OCI-LY1 (cell line): ENCODE measurements at regions not wholly inside any gene's neighbourhood (a gene's known extent, or its start where the extent isn't known, plus 50 kb on each side); places are given as distances from the start of the nearest gene placed in this dataset.

ENCODE experiments used
- H2AFZ ChIP-seq: fragments of 200-600 bp; sonication (generic), shearing (Covaris generic); 2 replicates; pipeline ENCODE4 v1.6.0; 2014; ENCODE audit warnings: antibody characterized with exemption, mild to moderate bottlenecking, low read length
- H3F3A ChIP-seq: fragments of 200-600 bp; sonication (generic), shearing (Covaris generic); 2 replicates; pipeline ENCODE4 v1.6.0; 2014; ENCODE audit warnings: mild to moderate bottlenecking, antibody characterized with exemption, low read length, moderate library complexity; ENCODE audit not compliant: insufficient read depth
- H3K27ac ChIP-seq: fragments of 200-600 bp; sonication (generic); 2 replicates; pipeline ENCODE4 v1.5.1; 2014; ENCODE audit warnings: low read length, mixed run types, mild to moderate bottlenecking, low read depth; ENCODE audit not compliant: poor library complexity, severe bottlenecking
- H3K27me3 ChIP-seq: fragments of 200-600 bp; sonication (generic); 2 replicates; pipeline ENCODE4 v1.6.0; 2014; ENCODE audit warnings: antibody characterized with exemption, mild to moderate bottlenecking, low read length, moderate library complexity; ENCODE audit not compliant: insufficient read depth
- H3K36me3 ChIP-seq: fragments of 200-600 bp; sonication (generic); 2 replicates; pipeline ENCODE4 v1.6.1; 2014; ENCODE audit warnings: mild to moderate bottlenecking, antibody characterized with exemption, low read length, moderate library complexity, mixed read lengths; ENCODE audit not compliant: insufficient read depth
- H3K4me1 ChIP-seq: fragments of 200-600 bp; sonication (generic); 2 replicates; pipeline ENCODE4 v1.5.1; 2014; ENCODE audit warnings: mild to moderate bottlenecking, low read length, moderate library complexity; ENCODE audit not compliant: insufficient read depth, severe bottlenecking
- H3K4me2 ChIP-seq: fragments of 200-600 bp; sonication (generic), shearing (Covaris generic); 2 replicates; pipeline ENCODE4 v1.6.1; 2014; ENCODE audit warnings: low read length
- H3K4me3 ChIP-seq: fragments of 200-600 bp; sonication (generic); 2 replicates; pipeline ENCODE4 v1.5.1; 2014; ENCODE audit warnings: low read length, low read depth, mild to moderate bottlenecking, mixed read lengths; ENCODE audit not compliant: poor library complexity, severe bottlenecking
- H3K79me2 ChIP-seq: fragments of 200-600 bp; shearing (Covaris generic); 2 replicates; pipeline ENCODE4 v1.6.1; 2016; ENCODE audit warnings: mixed run types, low read length, mixed read lengths; ENCODE audit not compliant: insufficient read depth
- H3K9ac ChIP-seq: fragments of 200-600 bp; sonication (generic), shearing (Covaris generic); 2 replicates; pipeline ENCODE4 v1.6.1; 2014; ENCODE audit warnings: mild to moderate bottlenecking, low read length, mixed read lengths
- H3K9me2 ChIP-seq: fragments of 200-600 bp; sonication (generic), shearing (Covaris generic); 2 replicates; pipeline ENCODE4 v1.6.1; 2014; ENCODE audit warnings: low read depth, mild to moderate bottlenecking, low read length, mixed read lengths
- H3K9me3 ChIP-seq: fragments of 200-600 bp; shearing (Covaris generic); 2 replicates; pipeline ENCODE4 v1.6.1; 2014; ENCODE audit warnings: low read length, mixed read lengths
- H4K20me1 ChIP-seq: fragments of 200-600 bp; sonication (generic), shearing (Covaris generic); 2 replicates; pipeline ENCODE4 v1.6.0; 2016; ENCODE audit warnings: mild to moderate bottlenecking, low read length; ENCODE audit not compliant: insufficient read depth
- EZH2 ChIP-seq: fragments of 200-600 bp; sonication (generic), shearing (Covaris generic); IDR thresholded peaks from 2 replicates; pipeline ENCODE4 v1.8.0; 2017; ENCODE audit warnings: borderline replicate concordance, mixed run types, mild to moderate bottlenecking, antibody characterized with exemption, low read length, moderate library complexity, mixed read lengths
- TF ChIP-seq, protein P1 (sequence below): fragments of 200-600 bp; sonication (generic), shearing (Covaris generic); IDR thresholded peaks from 2 replicates; pipeline ENCODE4 v1.5.1; 2017; ENCODE audit warnings: mild to moderate bottlenecking, antibody characterized with exemption, low read length, moderate library complexity, mixed read lengths

- H3K4me3 ChIP-seq, result no peak overlapping the region
- TF ChIP-seq EZH2, result no peak
- TF ChIP-seq, protein P1, sequence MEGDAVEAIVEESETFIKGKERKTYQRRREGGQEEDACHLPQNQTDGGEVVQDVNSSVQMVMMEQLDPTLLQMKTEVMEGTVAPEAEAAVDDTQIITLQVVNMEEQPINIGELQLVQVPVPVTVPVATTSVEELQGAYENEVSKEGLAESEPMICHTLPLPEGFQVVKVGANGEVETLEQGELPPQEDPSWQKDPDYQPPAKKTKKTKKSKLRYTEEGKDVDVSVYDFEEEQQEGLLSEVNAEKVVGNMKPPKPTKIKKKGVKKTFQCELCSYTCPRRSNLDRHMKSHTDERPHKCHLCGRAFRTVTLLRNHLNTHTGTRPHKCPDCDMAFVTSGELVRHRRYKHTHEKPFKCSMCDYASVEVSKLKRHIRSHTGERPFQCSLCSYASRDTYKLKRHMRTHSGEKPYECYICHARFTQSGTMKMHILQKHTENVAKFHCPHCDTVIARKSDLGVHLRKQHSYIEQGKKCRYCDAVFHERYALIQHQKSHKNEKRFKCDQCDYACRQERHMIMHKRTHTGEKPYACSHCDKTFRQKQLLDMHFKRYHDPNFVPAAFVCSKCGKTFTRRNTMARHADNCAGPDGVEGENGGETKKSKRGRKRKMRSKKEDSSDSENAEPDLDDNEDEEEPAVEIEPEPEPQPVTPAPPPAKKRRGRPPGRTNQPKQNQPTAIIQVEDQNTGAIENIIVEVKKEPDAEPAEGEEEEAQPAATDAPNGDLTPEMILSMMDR, result no peak
- no peaks in the 10 kb centered on the region for H3K9me2 ChIP-seq
- no peaks in the 10 kb centered on the region for H3K79me2 ChIP-seq
- no peaks in the 10 kb centered on the region for H3K36me3 ChIP-seq
- H3K9ac ChIP-seq, result no peak overlapping the region
- H3K4me2 ChIP-seq, result no peak overlapping the region
- no peak overlapping the region for H2AFZ ChIP-seq
- no peaks in the 10 kb centered on the region for H3K27me3 ChIP-seq
- H3K4me1 ChIP-seq, result no peaks in the 10 kb centered on the region
- H4K20me1 ChIP-seq, result no peaks in the 10 kb centered on the region
- no peaks in the 10 kb centered on the region for H3F3A ChIP-seq
- H3K9me3 ChIP-seq, result no peaks in the 10 kb centered on the region
- H3K27ac ChIP-seq, result no peak overlapping the region
Measured at GRCh38 chr7:41489885-41490284, 213.0 kb downstream of the INHBA start.

DNA sequence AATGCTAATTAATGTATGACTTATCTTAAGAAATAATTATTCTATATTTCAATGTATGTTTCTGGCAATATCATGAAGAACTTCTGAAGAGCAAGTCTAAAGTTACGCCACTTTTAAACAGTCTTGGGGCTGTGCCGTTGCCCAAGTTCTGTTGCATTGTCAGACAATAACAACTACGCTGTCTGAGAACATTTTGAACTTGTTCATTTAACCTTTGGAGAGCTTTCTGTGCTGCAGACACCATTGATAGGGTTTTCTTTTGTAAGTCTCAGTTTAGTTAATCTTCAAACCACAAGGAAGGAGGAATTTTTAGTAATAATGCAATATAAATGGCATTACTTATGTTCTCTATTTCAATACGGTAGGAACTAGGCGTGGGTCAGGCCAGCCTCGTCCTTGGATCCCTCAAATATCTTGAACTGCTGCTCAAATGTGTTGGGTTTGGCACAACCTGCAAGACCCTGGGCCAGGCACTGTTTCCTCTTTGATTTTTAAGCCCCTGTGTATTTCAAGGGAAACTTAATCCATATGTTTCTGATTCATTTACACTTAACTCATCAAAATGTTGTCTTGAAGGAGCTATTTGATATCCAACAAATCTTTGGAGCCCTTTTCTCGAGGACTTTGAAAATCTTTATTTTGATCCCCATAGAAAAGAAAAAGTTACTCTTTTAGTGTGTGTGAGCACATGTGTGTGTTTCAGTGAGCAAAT, 215.5 kb downstream of the INHBA start:
- no peak overlapping the region for H3K4me2 ChIP-seq
- no peak overlapping the region for H3K9ac ChIP-seq
- H3K9me3 ChIP-seq, result no peaks in the 10 kb centered on the region
- H2AFZ ChIP-seq, result no peak overlapping the region
- TF ChIP-seq, protein P1, result no peak
- no peak for TF ChIP-seq EZH2
- no peak overlapping the region for H3K27ac ChIP-seq
- no peaks in the 10 kb centered on the region for H3K79me2 ChIP-seq
- no peaks in the 10 kb centered on the region for H4K20me1 ChIP-seq
- H3K36me3 ChIP-seq, result no peaks in the 10 kb centered on the region
- no peaks in the 10 kb centered on the region for H3F3A ChIP-seq
- no peaks in the 10 kb centered on the region for H3K27me3 ChIP-seq
- H3K4me3 ChIP-seq, result no peak overlapping the region
- H3K9me2 ChIP-seq, result no peaks in the 10 kb centered on the region
- H3K4me1 ChIP-seq, result no peaks in the 10 kb centered on the region

GRCh38 chr7:41481353-41481752, 221.5 kb downstream of the INHBA start:
- no peaks in the 10 kb centered on the region for H3F3A ChIP-seq
- no peaks in the 10 kb centered on the region for H3K79me2 ChIP-seq

More at GRCh38 chr7:41481353-41481752, 221.5 kb downstream of the INHBA start:
- no peak overlapping the region for H2AFZ ChIP-seq
- no peaks in the 10 kb centered on the region for H3K9me3 ChIP-seq
- no peaks in the 10 kb centered on the region for H3K9me2 ChIP-seq
- H3K4me1 ChIP-seq, result no peaks in the 10 kb centered on the region
- no peak overlapping the region for H3K4me3 ChIP-seq
- no peak overlapping the region for H3K4me2 ChIP-seq
- H4K20me1 ChIP-seq, result no peaks in the 10 kb centered on the region
- TF ChIP-seq, protein P1, result no peak
- no peak for TF ChIP-seq EZH2
- no peak overlapping the region for H3K27ac ChIP-seq
- H3K27me3 ChIP-seq, result no peaks in the 10 kb centered on the region
- H3K36me3 ChIP-seq, result no peaks in the 10 kb centered on the region
- no peak overlapping the region for H3K9ac ChIP-seq
